Astrocyte of the hippocampus (primary cell): ENCODE measurements at regions not wholly inside any gene's neighbourhood (a gene's known extent, or its start where the extent isn't known, plus 50 kb on each side); places are given as distances from the start of the nearest gene placed in this dataset.

Experiments
- DNase-seq: peaks from one replicate; pipeline ENCODE4 v3.0.0; 2011; ENCODE audit warnings: low read depth, low spot score

DNA sequence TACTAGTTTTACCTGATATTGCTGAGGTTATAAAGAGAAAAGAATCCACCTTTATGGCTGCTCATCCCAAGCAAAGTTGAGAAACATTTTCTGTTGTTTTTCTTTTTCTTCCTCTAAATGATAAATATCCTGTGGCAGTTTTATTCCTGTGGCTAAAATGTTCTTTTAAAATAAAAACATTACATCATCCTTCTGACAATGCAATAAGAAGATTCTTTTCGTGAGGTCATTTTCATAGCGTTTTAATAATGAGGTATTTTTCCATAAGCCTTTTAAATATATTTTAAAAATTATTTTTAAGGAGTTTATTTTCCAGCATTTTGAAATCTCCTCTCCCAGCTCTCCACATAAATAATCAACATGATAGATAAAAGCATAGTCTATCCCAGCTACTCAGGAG is 52.8 kb upstream of the EPB41L3 start:
- no peak for DNase-seq
